GM13976 (cell line): ENCODE measurements at regions not wholly inside any gene's neighbourhood (a gene's known extent, or its start where the extent isn't known, plus 50 kb on each side); places are given as distances from the start of the nearest gene placed in this dataset.

Experiments used
- DNase-seq: peaks from one replicate; pipeline ENCODE4 v3.0.0; 2012; ENCODE audit warnings: low spot score
- CTCF ChIP-seq: IDR thresholded peaks from 2 replicates; pipeline ENCODE4 v1.5.1; 2012; ENCODE audit warnings: borderline replicate concordance, mild to moderate bottlenecking; ENCODE audit not compliant: insufficient read depth; ENCODE audit errors: extremely low read depth, missing control alignments, control extremely low read depth
- in situ Hi-C: fragments of 300-500 bp; cut with MboI; formaldehyde crosslinking; loops from one replicate; pipeline ENCODE4 v1.12.0; 2022; ENCODE audit warnings: low sequenced_read_pairs, mixed read lengths, inconsistent platforms; ENCODE audit not compliant: unreplicated experiment

GRCh38 chr21:15564907-15565306, 164.9 kb upstream of the USP25 start:
- no peak for TF ChIP-seq CTCF
- no peak for DNase-seq
- in situ Hi-C loops: no loop called here

- no peak for TF ChIP-seq CTCF
- no peak for DNase-seq
- in situ Hi-C loops: no loop called here
Measured at GRCh38 chr21:15566703-15567102, 163.1 kb upstream of the USP25 start.

GRCh38 chr21:15567191-15567590, 162.6 kb upstream of the USP25 start:
- in situ Hi-C loops: no loop called here
- DNase-seq: no peak
- TF ChIP-seq CTCF: no peak

GRCh38 chr21:15568516-15568915, 161.3 kb upstream of the USP25 start:
- TF ChIP-seq CTCF: no peak
- in situ Hi-C loops: no loop called here
- no peak for DNase-seq

- TF ChIP-seq CTCF: no peak
- in situ Hi-C loops: loop anchor here (25.0 kb wide), 1 partner anchor 1175 kb away; no protein-coding TSS in a partner anchor
Measured at GRCh38 chr21:15586752-15587427, 142.9 kb upstream of the USP25 start.

GRCh38 chr21:15592271-15592860, 137.4 kb upstream of the USP25 start:
- in situ Hi-C loops: loop anchor here (25.0 kb wide), 1 partner anchor 1180 kb away; no protein-coding TSS in a partner anchor
- peak; percentile 36 for DNase-seq

More at GRCh38 chr21:15586752-15587427, 142.9 kb upstream of the USP25 start:
- no peak for DNase-seq

More at GRCh38 chr21:15592271-15592860, 137.4 kb upstream of the USP25 start:
- TF ChIP-seq CTCF: peak; percentile 37
